K562 (cell line): ENCODE measurements at regions not wholly inside any gene's neighbourhood (a gene's known extent, or its start where the extent isn't known, plus 50 kb on each side); places are given as distances from the start of the nearest gene placed in this dataset.

ENCODE experiments used
- ATAC-seq: fragments of 200-7000 bp; cut with Tn5 transposase; 3 replicates; pipeline ENCODE4 v1.9.1; 2020; ENCODE audit warnings: moderate library complexity
- BruUV-seq: library from RNA; stranded (reverse); fragments of 400-500 nt; replicated peaks from 2 replicates; lab custom pipeline; 2021; lab: Mats Ljungman, UMichigan
- CTCF ChIA-PET: fragments of 300-600 bp; formaldehyde crosslinking; extraction: SDS; loops from one replicate; lab custom pipeline; 2021; ENCODE audit warnings: low intra/inter-chr PET ratio; lab: Yijun Ruan, JAX
- POLR2A ChIA-PET: fragments of 300-600, 350-650 bp; sonication (Branson Sonifier 250); formaldehyde crosslinking; extraction: SDS; loops from one replicate; lab custom pipeline; 2021; ENCODE audit warnings: antibody characterized with exemption, inconsistent platforms; lab: Yijun Ruan, JAX
- DNase-seq, 4 experiments: peaks; one replicate each; pipeline versions ENCODE4 v3.0.0 to v3.0.0-alpha.2; 2011 to 2018; ENCODE audit warnings: low spot score in 3 of 4, mixed read lengths in 3 of 4; ENCODE audit errors: extremely low read depth in 1 of 4
- FAIRE-seq: peaks from 2 replicates; lab custom pipeline; 2011; peaks lifted over from hg19 to GRCh38; lab: Jason Lieb, UNC
- H2AFZ ChIP-seq: 2 replicates; pipeline ENCODE4 v1.6.0; 2011; ENCODE audit warnings: low read depth, low read length, control low read depth, inconsistent platforms
- H3K27ac ChIP-seq: fragments of 200-600 bp; 3 replicates; pipeline ENCODE4 v1.8.0; 2011; ENCODE audit warnings: low read depth, mild to moderate bottlenecking, control low read depth, inconsistent platforms, low read length, moderate library complexity, mixed read lengths; ENCODE audit errors: extremely low read depth
- H3K27me3 ChIP-seq, 2 experiments: fragments of 300-600 bp in 1 of 2; 2 replicates in 1 of 2; 3 replicates in 1 of 2; pipeline versions ENCODE4 v1.6.0 to v1.8.0; 2011; ENCODE audit warnings: inconsistent platforms in 2 of 2, low read length in 2 of 2, mild to moderate bottlenecking in 1 of 2, mixed read lengths in 1 of 2, moderate library complexity in 1 of 2; ENCODE audit not compliant: control insufficient read depth in 2 of 2, insufficient read depth in 2 of 2
- H3K36me3 ChIP-seq: fragments of 300-600 bp; 3 replicates; pipeline ENCODE4 v1.8.0; 2011; ENCODE audit warnings: mild to moderate bottlenecking, low read length, inconsistent platforms; ENCODE audit not compliant: control insufficient read depth, insufficient read depth
- H3K4me1 ChIP-seq, 2 experiments: fragments of 200-600 bp in 1 of 2; replicated peaks in 1 of 2; 2 replicates in 1 of 2; 3 replicates in 1 of 2; pipeline versions ENCODE4 v1.5.1 to v1.8.0; 2011; ENCODE audit warnings: inconsistent platforms in 2 of 2, low read length in 2 of 2, mild to moderate bottlenecking in 1 of 2, mixed read lengths in 1 of 2, moderate library complexity in 1 of 2; ENCODE audit not compliant: control insufficient read depth in 2 of 2, insufficient read depth in 2 of 2
- H3K4me2 ChIP-seq: 2 replicates; pipeline ENCODE4 v1.6.1; 2011; ENCODE audit warnings: low read length, control low read depth, inconsistent platforms, mixed read lengths; ENCODE audit not compliant: insufficient read depth
- H3K4me3 ChIP-seq: fragments of 200-600 bp; sonication (generic), shearing (Covaris generic); 2 replicates; pipeline ENCODE4 v1.5.1; 2016; ENCODE audit warnings: control low read depth, inconsistent platforms
- H3K79me2 ChIP-seq: fragments of 200-600 bp; 3 replicates; pipeline ENCODE4 v1.8.0; 2011; ENCODE audit warnings: low read length, inconsistent platforms; ENCODE audit not compliant: control insufficient read depth, insufficient read depth
- H3K9ac ChIP-seq, 2 experiments: 2 replicates each; pipeline versions ENCODE4 v1.6.0 to v1.6.1; 2011; ENCODE audit warnings: low read depth in 2 of 2, low read length in 2 of 2, control low read depth in 1 of 2, inconsistent platforms in 1 of 2, mild to moderate bottlenecking in 1 of 2, mixed read lengths in 1 of 2; ENCODE audit not compliant: insufficient read depth in 1 of 2
- H3K9me1 ChIP-seq: one replicate; pipeline ENCODE4 v1.6.0; 2011; ENCODE audit warnings: inconsistent platforms, mild to moderate bottlenecking, low read length, moderate library complexity; ENCODE audit not compliant: control insufficient read depth, insufficient read depth
- H3K9me3 ChIP-seq: replicated peaks from 2 replicates; pipeline ENCODE4 v1.5.1; 2011; ENCODE audit warnings: low read depth, low read length, inconsistent platforms; ENCODE audit not compliant: control insufficient read depth, insufficient read depth
- H4K20me1 ChIP-seq: replicated peaks from 2 replicates; pipeline ENCODE4 v1.6.1; 2011; ENCODE audit warnings: low read length, inconsistent platforms, mixed read lengths; ENCODE audit not compliant: control insufficient read depth, insufficient read depth
- DDX20 ChIP-seq: fragments of 450-650 bp; IDR thresholded peaks from 2 replicates; pipeline ENCODE4 v1.6.1; 2016; ENCODE audit warnings: missing genetic modification characterization, low read depth, mild to moderate bottlenecking, missing compliant biosample characterization, moderate library complexity
- GTF2E2 ChIP-seq: fragments of 200-800 bp; sonication (Bioruptor generic); IDR thresholded peaks from 2 replicates; pipeline ENCODE4 v1.6.1; 2016; ENCODE audit warnings: missing genetic modification characterization, missing compliant biosample characterization
- MAFF ChIP-seq: IDR thresholded peaks from 2 replicates; pipeline ENCODE4 v1.6.1; 2012; ENCODE audit warnings: low read length, improper control_type of control experiment
- POLR2H ChIP-seq: IDR thresholded peaks from 2 replicates; pipeline ENCODE4 v1.6.1; 2016; ENCODE audit warnings: missing genetic modification characterization, low read depth, mild to moderate bottlenecking, control low read depth, missing compliant biosample characterization, moderate library complexity
- ZNF57 ChIP-seq: fragments of 450-650 bp; formaldehyde crosslinking; IDR thresholded peaks from 2 replicates; pipeline ENCODE4 v1.4.0; 2020; ENCODE audit warnings: mild to moderate bottlenecking, moderate library complexity
- whole genome bisulfite sequencing: fragments of 100-300 bp; shearing (Covaris generic); methylation state at CpG from one replicate; pipeline ENCODE4 v1.1.6; 2016; ENCODE audit warnings: low coverage, mixed read lengths; ENCODE audit not compliant: insufficient coverage; ENCODE audit errors: missing lambda C conversion rate; 5-methylcytosine and 5-hydroxymethylcytosine counted together
- in situ Hi-C: fragments of 300-500 bp; cut with MboI; formaldehyde crosslinking; loops from 4 replicates; pipeline ENCODE4 v1.15.0; 2018; ENCODE audit warnings: inconsistent platforms, mixed read lengths
- intact Hi-C: fragments of 100-400 bp; cut with micrococcal nuclease; formaldehyde crosslinking; loops from 2 replicates; pipeline ENCODE4 v1.14.2; 2022
- TF ChIP-seq, protein P1 (sequence below): fragments of 250-450 bp; sonication (Bioruptor Pico); IDR thresholded peaks from 2 replicates; pipeline ENCODE4 v1.4.0; 2020; ENCODE audit warnings: mild to moderate bottlenecking, moderate library complexity, borderline replicate concordance
- TF ChIP-seq, protein P2 (sequence below): sonication (generic); formaldehyde crosslinking; IDR thresholded peaks from 2 replicates; pipeline ENCODE4 v1.8.0; 2023; ENCODE audit warnings: missing genetic modification reagents, mild to moderate bottlenecking, borderline replicate concordance

DNA sequence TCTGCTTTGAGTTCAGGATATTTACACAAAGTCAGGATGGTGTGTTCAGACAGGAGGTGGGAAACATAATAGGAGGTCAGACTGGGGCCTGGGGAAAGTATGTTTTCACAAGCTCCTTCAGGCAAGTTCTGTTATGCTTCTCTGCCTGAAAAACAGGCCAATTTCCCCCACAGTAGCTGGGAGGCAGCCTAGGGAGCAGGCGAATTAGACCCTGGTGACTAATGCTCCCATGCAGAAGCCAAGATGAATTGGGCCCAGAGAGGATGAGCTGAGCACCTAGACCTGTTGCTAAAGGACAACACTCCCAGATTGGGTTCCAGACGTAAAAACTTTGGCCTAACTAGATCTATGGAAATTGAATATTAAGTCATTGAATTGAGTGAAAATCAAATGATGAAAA is 142.2 kb upstream of the MAP3K7 start:
- Histone ChIP-seq H3K4me1 (no peaks in the 10 kb centered on the region), H3K36me3 (no peaks in the 10 kb centered on the region), H3K9ac (no peak overlapping the region), H2AFZ (no peak overlapping the region), H3K4me2 (no peak overlapping the region), H3K9me1 (no peaks in the 10 kb centered on the region), H3K79me2 (no peaks in the 10 kb centered on the region), H3K27ac (no peak overlapping the region), H3K9me3 (no peaks in the 10 kb centered on the region), H4K20me1 (no peaks in the 10 kb centered on the region), H3K27me3 (no peaks in the 10 kb centered on the region; a peak in 2 of 5 replicates), H3K4me3 (no peak overlapping the region)
- DNase-seq: no peak
- ChIA-PET POLR2A (no interaction called here), CTCF (no interaction called here)
- no peak for FAIRE-seq
- no peak for ATAC-seq
- BruUV-seq: no TSS peak
- 0% methylated on average over 2 of the region's 2 CpGs for WGBS
- intact Hi-C loops: no loop called here
- in situ Hi-C loops: no loop called here
- no peak for TF ChIP-seq GTF2E2 (tag)
- TF ChIP-seq POLR2H: no peak
- TF ChIP-seq, protein P1, sequence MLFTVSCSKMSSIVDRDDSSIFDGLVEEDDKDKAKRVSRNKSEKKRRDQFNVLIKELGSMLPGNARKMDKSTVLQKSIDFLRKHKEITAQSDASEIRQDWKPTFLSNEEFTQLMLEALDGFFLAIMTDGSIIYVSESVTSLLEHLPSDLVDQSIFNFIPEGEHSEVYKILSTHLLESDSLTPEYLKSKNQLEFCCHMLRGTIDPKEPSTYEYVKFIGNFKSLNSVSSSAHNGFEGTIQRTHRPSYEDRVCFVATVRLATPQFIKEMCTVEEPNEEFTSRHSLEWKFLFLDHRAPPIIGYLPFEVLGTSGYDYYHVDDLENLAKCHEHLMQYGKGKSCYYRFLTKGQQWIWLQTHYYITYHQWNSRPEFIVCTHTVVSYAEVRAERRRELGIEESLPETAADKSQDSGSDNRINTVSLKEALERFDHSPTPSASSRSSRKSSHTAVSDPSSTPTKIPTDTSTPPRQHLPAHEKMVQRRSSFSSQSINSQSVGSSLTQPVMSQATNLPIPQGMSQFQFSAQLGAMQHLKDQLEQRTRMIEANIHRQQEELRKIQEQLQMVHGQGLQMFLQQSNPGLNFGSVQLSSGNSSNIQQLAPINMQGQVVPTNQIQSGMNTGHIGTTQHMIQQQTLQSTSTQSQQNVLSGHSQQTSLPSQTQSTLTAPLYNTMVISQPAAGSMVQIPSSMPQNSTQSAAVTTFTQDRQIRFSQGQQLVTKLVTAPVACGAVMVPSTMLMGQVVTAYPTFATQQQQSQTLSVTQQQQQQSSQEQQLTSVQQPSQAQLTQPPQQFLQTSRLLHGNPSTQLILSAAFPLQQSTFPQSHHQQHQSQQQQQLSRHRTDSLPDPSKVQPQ: no peak

DNA sequence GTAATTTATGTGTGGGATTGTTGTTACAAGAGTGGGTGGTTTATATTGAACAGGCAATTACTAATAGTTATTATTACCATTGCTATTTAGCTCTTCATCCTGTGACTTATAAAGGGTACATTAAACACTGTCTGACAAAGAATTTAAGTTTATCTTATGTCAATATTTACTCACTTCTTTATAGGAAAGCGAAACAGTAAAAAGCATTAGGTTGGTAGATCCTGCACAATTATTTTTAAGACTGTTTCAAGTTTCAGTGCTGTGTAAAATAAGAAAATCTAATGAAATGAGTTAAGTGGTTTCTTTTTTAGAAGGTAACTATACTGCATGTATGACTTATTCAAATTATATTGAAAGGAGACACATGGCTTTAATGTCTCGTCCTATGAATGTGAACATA is 135.8 kb upstream of the MAP3K7 start:
- Histone ChIP-seq H3K4me1 (no peaks in the 10 kb centered on the region), H3K9ac (no peak overlapping the region), H3K79me2 (no peaks in the 10 kb centered on the region), H3K27ac (no peak overlapping the region), H4K20me1 (no peaks in the 10 kb centered on the region), H3K4me2 (no peak overlapping the region), H3K36me3 (no peaks in the 10 kb centered on the region), H3K27me3 (no peaks in the 10 kb centered on the region; a peak in 2 of 5 replicates), H3K9me3 (no peaks in the 10 kb centered on the region), H3K9me1 (no peaks in the 10 kb centered on the region), H2AFZ (no peak overlapping the region), H3K4me3 (no peak overlapping the region)
- BruUV-seq: no TSS peak
- ChIA-PET POLR2A (no interaction called here), CTCF (no interaction called here)
- DNase-seq: no peak
- intact Hi-C loops (no loop called here), in situ Hi-C loops (no loop called here)
- ATAC-seq: no peak
- no peak for FAIRE-seq
- 3% methylated on average over 2 of the region's 2 CpGs for WGBS
- TF ChIP-seq DDX20 (tag) (no peak), ZNF57 (CRISPR knock-in tag) (no peak), MAFF (no peak)
- TF ChIP-seq, protein P2, sequence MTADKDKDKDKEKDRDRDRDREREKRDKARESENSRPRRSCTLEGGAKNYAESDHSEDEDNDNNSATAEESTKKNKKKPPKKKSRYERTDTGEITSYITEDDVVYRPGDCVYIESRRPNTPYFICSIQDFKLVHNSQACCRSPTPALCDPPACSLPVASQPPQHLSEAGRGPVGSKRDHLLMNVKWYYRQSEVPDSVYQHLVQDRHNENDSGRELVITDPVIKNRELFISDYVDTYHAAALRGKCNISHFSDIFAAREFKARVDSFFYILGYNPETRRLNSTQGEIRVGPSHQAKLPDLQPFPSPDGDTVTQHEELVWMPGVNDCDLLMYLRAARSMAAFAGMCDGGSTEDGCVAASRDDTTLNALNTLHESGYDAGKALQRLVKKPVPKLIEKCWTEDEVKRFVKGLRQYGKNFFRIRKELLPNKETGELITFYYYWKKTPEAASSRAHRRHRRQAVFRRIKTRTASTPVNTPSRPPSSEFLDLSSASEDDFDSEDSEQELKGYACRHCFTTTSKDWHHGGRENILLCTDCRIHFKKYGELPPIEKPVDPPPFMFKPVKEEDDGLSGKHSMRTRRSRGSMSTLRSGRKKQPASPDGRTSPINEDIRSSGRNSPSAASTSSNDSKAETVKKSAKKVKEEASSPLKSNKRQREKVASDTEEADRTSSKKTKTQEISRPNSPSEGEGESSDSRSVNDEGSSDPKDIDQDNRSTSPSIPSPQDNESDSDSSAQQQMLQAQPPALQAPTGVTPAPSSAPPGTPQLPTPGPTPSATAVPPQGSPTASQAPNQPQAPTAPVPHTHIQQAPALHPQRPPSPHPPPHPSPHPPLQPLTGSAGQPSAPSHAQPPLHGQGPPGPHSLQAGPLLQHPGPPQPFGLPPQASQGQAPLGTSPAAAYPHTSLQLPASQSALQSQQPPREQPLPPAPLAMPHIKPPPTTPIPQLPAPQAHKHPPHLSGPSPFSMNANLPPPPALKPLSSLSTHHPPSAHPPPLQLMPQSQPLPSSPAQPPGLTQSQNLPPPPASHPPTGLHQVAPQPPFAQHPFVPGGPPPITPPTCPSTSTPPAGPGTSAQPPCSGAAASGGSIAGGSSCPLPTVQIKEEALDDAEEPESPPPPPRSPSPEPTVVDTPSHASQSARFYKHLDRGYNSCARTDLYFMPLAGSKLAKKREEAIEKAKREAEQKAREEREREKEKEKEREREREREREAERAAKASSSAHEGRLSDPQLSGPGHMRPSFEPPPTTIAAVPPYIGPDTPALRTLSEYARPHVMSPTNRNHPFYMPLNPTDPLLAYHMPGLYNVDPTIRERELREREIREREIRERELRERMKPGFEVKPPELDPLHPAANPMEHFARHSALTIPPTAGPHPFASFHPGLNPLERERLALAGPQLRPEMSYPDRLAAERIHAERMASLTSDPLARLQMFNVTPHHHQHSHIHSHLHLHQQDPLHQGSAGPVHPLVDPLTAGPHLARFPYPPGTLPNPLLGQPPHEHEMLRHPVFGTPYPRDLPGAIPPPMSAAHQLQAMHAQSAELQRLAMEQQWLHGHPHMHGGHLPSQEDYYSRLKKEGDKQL: no peak
